BJ (cell line): ENCODE measurements at regions not wholly inside any gene's neighbourhood (a gene's known extent, or its start where the extent isn't known, plus 50 kb on each side); places are given as distances from the start of the nearest gene placed in this dataset.

Source experiments
- CTCF ChIA-PET: fragments of 350-600 bp; formaldehyde crosslinking; extraction: SDS; loops from one replicate; lab custom pipeline; 2021; ENCODE audit warnings: antibody characterized with exemption, inconsistent platforms; lab: Yijun Ruan, JAX
- POLR2A ChIA-PET: fragments of 300-600 bp; sonication (Branson Sonifier 250); formaldehyde crosslinking; extraction: SDS; loops from one replicate; lab custom pipeline; 2021; ENCODE audit warnings: antibody characterized with exemption; lab: Charles Lee
- DNase-seq: peaks from one replicate; pipeline ENCODE4 v3.0.0-alpha.2; 2011; ENCODE audit warnings: low read depth
- H3K27me3 ChIP-seq: 2 replicates; pipeline ENCODE4 v1.6.0; 2011; ENCODE audit warnings: low read length; ENCODE audit not compliant: control insufficient read depth, insufficient read depth
- H3K36me3 ChIP-seq: 2 replicates; pipeline ENCODE4 v1.5.1; 2011; ENCODE audit warnings: low read length; ENCODE audit not compliant: control insufficient read depth, insufficient read depth
- H3K4me3 ChIP-seq: 2 replicates; pipeline ENCODE4 v1.5.1; 2011; ENCODE audit warnings: low read depth, mild to moderate bottlenecking, control low read depth, low read length
- TF ChIP-seq, protein P1 (sequence below): IDR thresholded peaks from 2 replicates; pipeline ENCODE4 v1.5.1; 2011; ENCODE audit warnings: low read depth, mild to moderate bottlenecking, control low read depth, inconsistent platforms, low read length, moderate library complexity; ENCODE audit not compliant: insufficient read depth

DNA sequence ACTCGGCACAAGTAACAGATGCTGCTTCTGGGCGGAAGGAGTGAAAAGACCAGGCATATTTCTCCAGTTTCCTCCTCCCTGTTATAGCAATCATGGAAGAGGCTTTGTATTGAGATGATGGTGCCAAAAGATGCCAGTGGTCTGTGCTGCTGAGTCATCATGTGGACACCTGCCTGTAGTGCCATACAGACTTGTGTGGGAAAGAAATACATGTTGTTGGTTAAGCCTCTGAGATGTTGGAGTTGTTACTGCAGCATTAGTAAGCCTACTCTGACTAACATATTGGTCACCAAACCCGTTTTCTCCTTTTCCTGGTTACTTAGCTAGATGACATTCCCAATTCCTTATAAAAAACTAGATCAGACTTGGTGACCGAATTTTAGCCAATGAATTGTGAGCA is 356.9 kb downstream of the ZNF521 start:
- no peak overlapping the region for H3K4me3 ChIP-seq
- TF ChIP-seq, protein P1, sequence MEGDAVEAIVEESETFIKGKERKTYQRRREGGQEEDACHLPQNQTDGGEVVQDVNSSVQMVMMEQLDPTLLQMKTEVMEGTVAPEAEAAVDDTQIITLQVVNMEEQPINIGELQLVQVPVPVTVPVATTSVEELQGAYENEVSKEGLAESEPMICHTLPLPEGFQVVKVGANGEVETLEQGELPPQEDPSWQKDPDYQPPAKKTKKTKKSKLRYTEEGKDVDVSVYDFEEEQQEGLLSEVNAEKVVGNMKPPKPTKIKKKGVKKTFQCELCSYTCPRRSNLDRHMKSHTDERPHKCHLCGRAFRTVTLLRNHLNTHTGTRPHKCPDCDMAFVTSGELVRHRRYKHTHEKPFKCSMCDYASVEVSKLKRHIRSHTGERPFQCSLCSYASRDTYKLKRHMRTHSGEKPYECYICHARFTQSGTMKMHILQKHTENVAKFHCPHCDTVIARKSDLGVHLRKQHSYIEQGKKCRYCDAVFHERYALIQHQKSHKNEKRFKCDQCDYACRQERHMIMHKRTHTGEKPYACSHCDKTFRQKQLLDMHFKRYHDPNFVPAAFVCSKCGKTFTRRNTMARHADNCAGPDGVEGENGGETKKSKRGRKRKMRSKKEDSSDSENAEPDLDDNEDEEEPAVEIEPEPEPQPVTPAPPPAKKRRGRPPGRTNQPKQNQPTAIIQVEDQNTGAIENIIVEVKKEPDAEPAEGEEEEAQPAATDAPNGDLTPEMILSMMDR = no peak
- no peaks in the 10 kb centered on the region for H3K36me3 ChIP-seq
- DNase-seq = no peak
- CTCF ChIA-PET = no interaction called here
- POLR2A ChIA-PET = no interaction called here
- no peaks in the 10 kb centered on the region for H3K27me3 ChIP-seq

- CTCF ChIA-PET = no interaction called here
- no peak for DNase-seq
- POLR2A ChIA-PET = no interaction called here
- Histone ChIP-seq H3K27me3 (no peaks in the 10 kb centered on the region), H3K4me3 (no peak overlapping the region), H3K36me3 (no peaks in the 10 kb centered on the region)
- TF ChIP-seq, protein P1 = no peak
Measured at GRCh38 chr18:24995755-24996154, 356.2 kb downstream of the ZNF521 start.

DNA sequence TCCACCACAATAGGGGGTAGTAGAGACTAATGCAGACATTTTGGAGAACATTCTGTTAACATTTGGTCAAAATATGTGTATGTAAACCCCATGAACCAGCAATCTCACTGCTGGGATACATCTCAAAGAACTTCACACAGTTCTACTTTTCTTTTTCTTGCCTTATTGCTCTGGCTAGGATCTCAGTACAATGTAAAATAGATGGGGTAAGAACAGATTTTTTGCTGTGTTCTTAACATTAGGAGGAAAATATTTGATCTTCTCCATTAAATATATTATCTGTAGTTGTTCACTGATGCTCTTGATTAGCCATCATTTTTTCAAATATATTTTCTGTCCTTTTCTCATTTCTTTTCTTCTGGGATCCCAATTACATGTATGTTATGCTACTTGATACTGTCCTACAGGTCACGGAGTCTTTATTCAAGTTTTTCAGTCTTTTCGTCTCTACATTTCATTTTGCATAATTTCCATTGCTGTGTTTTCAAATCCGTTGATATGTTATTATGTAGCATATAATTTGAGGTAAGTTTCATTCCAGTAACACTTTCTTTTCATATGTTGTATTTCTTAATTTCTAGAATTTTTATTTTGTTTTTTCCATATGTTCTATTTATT is 352.2 kb downstream of the ZNF521 start:
- POLR2A ChIA-PET = no interaction called here
- no peak overlapping the region for H3K4me3 ChIP-seq
- no peaks in the 10 kb centered on the region for H3K36me3 ChIP-seq
- no peak for DNase-seq
- CTCF ChIA-PET = no interaction called here
- H3K27me3 ChIP-seq = no peaks in the 10 kb centered on the region
- TF ChIP-seq, protein P1 = no peak

DNA sequence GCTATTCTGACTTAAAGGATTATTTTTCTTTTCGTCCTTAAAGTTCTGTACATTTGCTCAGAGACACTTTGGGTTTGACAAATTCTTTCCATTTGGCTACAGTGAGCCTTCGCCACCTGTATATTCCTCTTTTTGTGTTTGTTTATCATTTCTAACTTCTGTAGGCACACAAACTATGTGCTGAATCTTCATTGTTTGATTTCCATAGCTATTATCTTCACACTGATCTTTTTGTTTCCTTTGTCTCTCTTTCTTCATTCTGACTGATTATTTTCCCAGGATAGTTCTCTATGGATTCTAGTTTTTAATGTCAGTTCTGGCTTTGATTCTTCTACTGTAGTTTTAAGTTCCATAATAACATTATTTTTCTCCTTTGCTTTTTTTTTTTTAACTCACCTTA is 350.2 kb downstream of the ZNF521 start:
- ChIA-PET POLR2A (no interaction called here), CTCF (no interaction called here)
- H3K4me3 ChIP-seq = no peak overlapping the region
- no peaks in the 10 kb centered on the region for H3K27me3 ChIP-seq
- TF ChIP-seq, protein P1 = no peak
- no peak for DNase-seq
- no peaks in the 10 kb centered on the region for H3K36me3 ChIP-seq

DNA sequence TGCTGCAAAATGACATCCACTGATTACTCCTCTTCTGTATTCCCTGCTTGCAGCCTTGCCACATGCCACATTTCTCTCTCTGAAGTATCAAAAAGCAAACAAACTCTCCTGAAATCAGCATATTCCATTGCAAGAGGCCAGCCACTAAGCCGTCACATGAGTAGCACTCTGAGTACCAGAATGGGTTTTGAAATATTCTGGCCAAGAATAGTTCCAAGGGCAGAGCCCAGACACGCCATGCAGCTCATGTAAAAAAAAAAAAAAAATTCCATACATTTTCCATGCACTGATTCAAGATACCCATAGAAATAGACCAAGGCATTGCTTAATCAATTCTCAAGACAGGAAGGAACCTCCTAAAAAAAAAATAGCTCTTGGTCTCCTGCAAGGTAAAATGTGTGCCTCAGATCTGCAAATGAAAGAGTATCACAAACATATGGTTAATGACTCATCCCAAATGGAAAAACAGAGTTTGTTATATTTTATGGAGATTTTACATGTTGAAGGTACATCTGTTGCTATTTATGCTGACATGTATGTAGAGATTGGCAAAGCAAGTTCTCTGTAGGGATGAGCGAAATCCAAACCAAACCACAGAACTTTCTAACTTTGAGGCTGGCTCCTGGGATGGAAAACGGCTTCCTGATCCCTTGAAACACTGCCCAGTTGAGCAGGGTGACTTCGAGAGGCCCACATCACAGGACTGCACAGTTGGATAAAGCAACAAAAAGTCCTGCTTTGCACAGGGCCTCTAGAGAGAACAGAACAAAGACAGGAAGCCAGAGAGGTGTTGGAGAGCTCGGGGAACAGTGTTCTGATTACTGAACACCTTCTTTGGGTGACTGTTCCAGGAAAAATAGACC is 346.2 kb downstream of the ZNF521 start:
- H3K36me3 ChIP-seq = no peaks in the 10 kb centered on the region
- POLR2A ChIA-PET = interaction anchor here (0.6 kb wide), 1 partner anchor 175 kb away, joined by 8 read pairs; no protein-coding TSS in a partner anchor
- CTCF ChIA-PET = interaction anchor here (0.6 kb wide), 1 partner anchor 33 kb away, joined by 3 read pairs; no protein-coding TSS in a partner anchor
- H3K4me3 ChIP-seq = no peak overlapping the region
- no peaks in the 10 kb centered on the region for H3K27me3 ChIP-seq
- DNase-seq = no peak
- TF ChIP-seq, protein P1 = no peak
